Activated CD8-positive, alpha-beta memory T cell treated with anti-CD3 and anti-CD28 coated beads for 4 hours (primary cell): ENCODE measurements at regions not wholly inside any gene's neighbourhood (a gene's known extent, or its start where the extent isn't known, plus 50 kb on each side); places are given as distances from the start of the nearest gene placed in this dataset.
"Not testable (repeated sequence)": the region's sequence is repeated elsewhere in the genome, so short reads cannot be mapped to it uniquely, and the experiment has no call there.

Experiments used
- DNase-seq, 2 donors: peaks; one replicate each; pipeline ENCODE4 v3.0.0-alpha.2; 2020; ENCODE audit warnings: low read depth in 2 of 2

GRCh38 chr5:99733146-99733545 lies 802.0 kb upstream of the FAM174A start:
- not testable (repeated sequence) for DNase-seq

- not testable (repeated sequence) for DNase-seq
These were observed 801.8 kb upstream of the CHD1 start for GRCh38 chr5:99730653-99731052.

GRCh38 chr5:99724732-99725290 lies 796.0 kb upstream of the CHD1 start:
- no peak for DNase-seq

- no peak for DNase-seq
These were observed 792.7 kb upstream of the CHD1 start for GRCh38 chr5:99721506-99721905.

- no peak for DNase-seq
These were observed 787.1 kb upstream of the CHD1 start for GRCh38 chr5:99715921-99716320.

- DNase-seq = no peak
These were observed 777.4 kb upstream of the CHD1 start for GRCh38 chr5:99706160-99706559.

- DNase-seq = no peak
These were observed 773.8 kb upstream of the CHD1 start for GRCh38 chr5:99702565-99702964.

- no peak for DNase-seq
These were observed 766.1 kb upstream of the CHD1 start for GRCh38 chr5:99694884-99695283.

- DNase-seq = no peak
These were observed 757.7 kb upstream of the CHD1 start for GRCh38 chr5:99686538-99686937.

GRCh38 chr5:99675974-99676373 lies 747.2 kb upstream of the CHD1 start:
- no peak for DNase-seq

GRCh38 chr5:99674101-99674500 lies 745.3 kb upstream of the CHD1 start:
- DNase-seq = no peak

GRCh38 chr5:99664972-99665371 lies 736.2 kb upstream of the CHD1 start:
- no peak for DNase-seq

- no peak for DNase-seq
These were observed 722.5 kb upstream of the CHD1 start for GRCh38 chr5:99651298-99651697.

GRCh38 chr5:99646011-99646647 lies 717.3 kb upstream of the CHD1 start:
- DNase-seq = no peak

GRCh38 chr5:99644822-99645221 lies 716.0 kb upstream of the CHD1 start:
- DNase-seq = no peak

GRCh38 chr5:99640646-99641045 lies 711.8 kb upstream of the CHD1 start:
- DNase-seq = no peak

- no peak for DNase-seq
These were observed 711.1 kb upstream of the CHD1 start for GRCh38 chr5:99639905-99640304.

- DNase-seq = no peak
These were observed 707.9 kb upstream of the CHD1 start for GRCh38 chr5:99636663-99637062.

GRCh38 chr5:99621772-99622681 lies 693.2 kb upstream of the CHD1 start:
- no peak for DNase-seq

- no peak for DNase-seq
These were observed 688.5 kb upstream of the CHD1 start for GRCh38 chr5:99617335-99617734.

GRCh38 chr5:99614888-99615287 lies 686.1 kb upstream of the CHD1 start:
- DNase-seq = no peak

- no peak for DNase-seq
These were observed 678.3 kb upstream of the CHD1 start for GRCh38 chr5:99607124-99607523.

- no peak for DNase-seq
These were observed 677.1 kb upstream of the CHD1 start for GRCh38 chr5:99605904-99606303.
